ENCODE measurements at regions not wholly inside any gene's neighbourhood (a gene's known extent, or its start where the extent isn't known, plus 50 kb on each side); places are given as distances from the start of the nearest gene placed in this dataset.

DNA sequence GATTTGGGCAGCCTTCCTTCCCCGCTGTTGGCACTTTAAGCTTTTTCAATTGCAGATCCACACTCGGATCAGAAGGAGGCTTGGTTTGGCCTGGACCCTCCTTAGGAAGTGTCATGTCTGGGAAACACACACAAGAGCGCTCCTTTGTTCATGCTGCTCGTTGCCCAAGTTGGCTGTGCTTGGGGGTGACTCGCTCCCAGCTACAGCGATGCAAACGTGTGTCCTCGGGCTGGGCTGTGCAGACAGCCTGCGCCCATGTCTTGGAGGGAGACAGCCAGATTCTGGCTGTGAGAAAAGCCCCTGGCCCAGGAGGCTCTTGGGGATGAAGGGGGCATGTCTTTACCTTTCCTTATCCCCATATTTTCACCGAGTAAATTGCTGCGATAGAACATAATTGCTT, 665.6 kb upstream of the EEF2KMT start:
- no peaks in the 10 kb centered on the region for H3K4me1 ChIP-seq
- H3K9me3 ChIP-seq = no peaks in the 10 kb centered on the region
- no peak for TF ChIP-seq POLR2A (IDR thresholded peaks at IDR 0.05)
- in situ Hi-C loops (cut with MboI; ENCODE audit: low sequenced_read_pairs in 4 of 4) = no loop called here
- no peak overlapping the region for H3K4me3 ChIP-seq
- intact Hi-C loops (cut with DNase I; ENCODE audit: low total_unique reads) = no loop called here
- no peak overlapping the region for H3K27ac ChIP-seq
- no peaks in the 10 kb centered on the region for H3K36me3 ChIP-seq
- DNase-seq (no peak), ATAC-seq (no peak)
- H3K27me3 ChIP-seq = no peaks in the 10 kb centered on the region

DNA sequence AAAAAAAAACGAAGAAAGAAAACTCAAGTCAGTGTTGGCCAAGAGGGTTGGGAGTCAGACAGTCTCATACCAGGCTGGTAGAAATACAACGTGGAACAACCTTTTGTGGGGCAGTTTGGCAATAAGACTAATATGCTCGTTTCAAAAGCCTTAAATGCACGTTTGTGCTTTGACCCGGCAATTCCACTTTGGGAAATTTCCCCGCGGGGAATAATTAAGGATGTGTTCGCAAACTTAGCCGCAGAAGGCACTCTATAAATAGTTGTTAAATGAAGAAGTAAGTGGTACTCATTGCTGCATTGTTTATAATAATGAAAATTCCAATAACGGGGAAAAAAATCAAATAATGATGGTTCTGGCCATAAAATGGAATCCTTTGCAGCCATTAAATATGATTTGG, 664.8 kb upstream of the EEF2KMT start:
- in situ Hi-C loops (cut with MboI; ENCODE audit: low sequenced_read_pairs in 4 of 4) = no loop called here
- intact Hi-C loops (cut with DNase I; ENCODE audit: low total_unique reads) = no loop called here
- DNase-seq = no peak
- H3K36me3 ChIP-seq = no peaks in the 10 kb centered on the region
- TF ChIP-seq CTCF (IDR thresholded peaks at IDR 0.05 in 4 of 5, conservative IDR thresholded peaks at IDR 0.05 in 1 of 5) = no peak
- no peak for TF ChIP-seq POLR2A (IDR thresholded peaks at IDR 0.05)
- ATAC-seq = no peak
- no peaks in the 10 kb centered on the region for H3K4me1 ChIP-seq
- H3K4me3 ChIP-seq = no peak overlapping the region
- no peaks in the 10 kb centered on the region for H3K27me3 ChIP-seq
- no peak overlapping the region for H3K27ac ChIP-seq
- no peaks in the 10 kb centered on the region for H3K9me3 ChIP-seq

DNA sequence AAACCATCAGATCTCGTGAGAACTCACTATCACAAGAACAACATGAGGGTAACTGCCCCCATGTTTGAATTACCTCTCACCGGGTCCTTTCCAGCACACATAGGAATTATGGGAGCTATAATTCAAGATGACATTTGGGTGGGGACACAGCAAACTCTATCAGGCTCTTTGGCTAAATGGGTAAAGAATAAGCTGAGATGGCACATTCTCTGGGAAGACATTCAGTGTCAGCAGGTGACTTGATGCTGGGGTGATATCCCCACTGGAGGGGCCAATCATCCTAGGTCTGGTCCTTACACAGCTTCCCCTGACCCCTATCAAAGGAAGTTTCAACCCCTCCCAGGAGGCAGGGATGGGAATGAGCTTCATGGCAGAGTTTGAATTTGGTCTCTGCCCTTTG, 664.0 kb upstream of the EEF2KMT start:
- ATAC-seq (no peak), DNase-seq (no peak)
- Histone ChIP-seq H3K27ac (no peak overlapping the region), H3K4me1 (no peaks in the 10 kb centered on the region), H3K36me3 (no peaks in the 10 kb centered on the region), H3K4me3 (no peak overlapping the region), H3K9me3 (no peaks in the 10 kb centered on the region), H3K27me3 (no peaks in the 10 kb centered on the region)
- TF ChIP-seq POLR2A (IDR thresholded peaks at IDR 0.05) = no peak
- TF ChIP-seq CTCF (IDR thresholded peaks at IDR 0.05 in 4 of 5, conservative IDR thresholded peaks at IDR 0.05 in 1 of 5) = no peak
- intact Hi-C loops (cut with DNase I; ENCODE audit: low total_unique reads) = no loop called here
- in situ Hi-C loops (cut with MboI; ENCODE audit: low sequenced_read_pairs in 4 of 4) = no loop called here

GRCh38 chr16:5758281-5758680, 660.7 kb upstream of the EEF2KMT start:
- ATAC-seq = no peak
- Histone ChIP-seq H3K9me3 (no peaks in the 10 kb centered on the region), H3K36me3 (no peaks in the 10 kb centered on the region), H3K27ac (no peak overlapping the region), H3K4me1 (no peaks in the 10 kb centered on the region), H3K4me3 (no peak overlapping the region), H3K27me3 (no peaks in the 10 kb centered on the region)
- TF ChIP-seq CTCF (IDR thresholded peaks at IDR 0.05 in 4 of 5, conservative IDR thresholded peaks at IDR 0.05 in 1 of 5) = no peak
- in situ Hi-C loops (cut with MboI; ENCODE audit: low sequenced_read_pairs in 4 of 4) (no loop called here), intact Hi-C loops (cut with DNase I; ENCODE audit: low total_unique reads) (no loop called here)
- no peak for DNase-seq

- Histone ChIP-seq H3K27me3 (no peaks in the 10 kb centered on the region), H3K4me1 (no peaks in the 10 kb centered on the region), H3K4me3 (no peak overlapping the region), H3K27ac (no peak overlapping the region), H3K36me3 (no peaks in the 10 kb centered on the region), H3K9me3 (no peaks in the 10 kb centered on the region)
- no peak for TF ChIP-seq CTCF (IDR thresholded peaks at IDR 0.05 in 4 of 5, conservative IDR thresholded peaks at IDR 0.05 in 1 of 5)
- TF ChIP-seq POLR2A (IDR thresholded peaks at IDR 0.05) = no peak
- in situ Hi-C loops (cut with MboI; ENCODE audit: low sequenced_read_pairs in 4 of 4) = no loop called here
- DNase-seq = no peak
- intact Hi-C loops (cut with DNase I; ENCODE audit: low total_unique reads) = no loop called here
- no peak for ATAC-seq
Measured at GRCh38 chr16:5756969-5757368, 659.4 kb upstream of the EEF2KMT start.
